ENCODE measurements at regions not wholly inside any gene's neighbourhood (a gene's known extent, or its start where the extent isn't known, plus 50 kb on each side); places are given as distances from the start of the nearest gene placed in this dataset.
"Not testable (repeated sequence)": the region's sequence is repeated elsewhere in the genome, so short reads cannot be mapped to it uniquely, and the experiment has no call there.

DNA sequence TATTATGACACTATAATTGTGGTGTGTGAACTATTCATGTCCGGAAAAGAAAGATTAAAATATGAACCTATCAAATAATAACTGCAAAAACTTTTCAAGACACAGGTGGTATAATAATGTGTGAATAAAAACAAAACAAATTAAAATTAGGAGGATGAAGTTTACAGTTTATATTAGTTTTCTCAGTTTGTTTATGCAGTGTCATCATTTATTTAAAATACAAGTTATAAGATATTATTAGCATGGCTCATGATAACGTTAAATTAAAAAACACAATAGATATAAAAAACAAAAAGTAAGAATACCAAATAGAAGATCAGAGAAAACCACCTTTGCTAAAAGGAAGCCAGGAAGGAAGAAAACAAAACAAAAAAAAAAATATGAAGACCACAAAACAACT is 963.8 kb upstream of the ALCAM start:
- in situ Hi-C loops (cut with HindIII; ENCODE audit: low sequenced_read_pairs) = no loop called here

DNA sequence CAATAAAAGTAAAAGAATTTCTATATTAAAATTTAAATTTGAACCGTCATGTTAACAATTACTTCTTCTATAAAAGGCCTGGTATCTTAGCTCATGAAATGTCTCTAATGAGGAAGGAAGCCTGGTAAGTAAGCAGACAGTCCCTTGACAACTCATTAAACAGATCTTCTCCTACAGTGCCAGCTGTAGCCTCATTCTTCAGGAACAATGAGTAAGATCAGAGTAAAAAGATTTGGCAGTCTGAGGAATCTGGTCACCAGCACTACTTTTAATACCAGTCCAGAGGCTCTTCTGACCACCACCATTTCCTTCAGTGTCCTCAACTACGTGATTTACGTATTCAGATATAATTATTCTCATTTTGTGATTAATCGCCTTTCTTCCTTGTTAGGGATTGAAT is 955.0 kb upstream of the ALCAM start:
- in situ Hi-C loops (cut with HindIII; ENCODE audit: low sequenced_read_pairs) = no loop called here

GRCh38 chr3:104412608-104413580 is 953.8 kb upstream of the ALCAM start:
- in situ Hi-C loops (cut with HindIII; ENCODE audit: low sequenced_read_pairs) = no loop called here

DNA sequence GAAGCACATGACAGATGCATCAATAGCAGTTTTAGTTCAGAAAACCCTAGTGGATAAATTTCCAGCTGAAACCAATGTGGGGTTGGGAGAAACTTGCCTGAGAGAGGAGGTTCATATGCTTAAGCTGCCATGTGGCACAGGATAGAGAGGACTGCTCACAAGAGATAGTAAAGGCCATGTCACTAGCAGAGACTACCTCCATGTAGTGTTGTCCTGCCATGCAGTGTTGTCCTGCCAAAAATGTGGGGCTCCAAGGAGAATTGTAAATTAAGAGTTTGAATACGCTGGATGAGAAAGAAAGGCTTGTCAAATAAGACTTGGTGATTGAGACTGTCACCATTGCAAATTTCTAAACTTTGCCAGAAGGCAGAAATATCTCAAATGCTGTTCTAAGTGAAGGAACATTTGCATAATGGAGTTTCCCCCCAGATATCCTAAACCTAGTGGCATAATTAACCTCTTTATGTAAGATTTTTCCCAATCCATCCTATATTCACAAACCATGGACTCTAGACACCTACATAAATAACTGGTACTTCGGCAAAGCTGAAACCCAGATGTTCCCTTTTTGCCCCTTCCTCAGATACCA is 938.3 kb upstream of the ALCAM start:
- in situ Hi-C loops (cut with HindIII; ENCODE audit: low sequenced_read_pairs) = no loop called here

- in situ Hi-C loops (cut with HindIII; ENCODE audit: low sequenced_read_pairs) = no loop called here
Observed at GRCh38 chr3:104429727-104430126, 937.0 kb upstream of the ALCAM start.

DNA sequence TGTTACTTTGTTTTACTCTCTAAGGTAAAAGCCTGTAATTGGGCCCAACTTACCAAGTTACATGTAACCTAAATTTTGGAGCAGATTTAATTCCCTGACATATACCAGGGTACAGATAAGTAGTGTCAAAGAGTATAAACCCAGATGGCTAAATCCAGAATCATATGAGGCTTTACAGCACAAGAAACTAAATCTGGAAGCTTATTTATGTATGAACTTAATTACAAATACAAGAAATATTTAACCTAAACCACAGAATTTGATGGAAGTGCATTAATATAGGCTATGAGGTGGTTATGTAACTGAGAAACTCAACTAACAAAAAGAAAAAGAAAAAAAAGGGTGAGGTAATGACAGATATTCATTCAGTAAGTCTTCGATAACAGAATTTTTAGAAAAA is 930.2 kb upstream of the ALCAM start:
- in situ Hi-C loops (cut with HindIII; ENCODE audit: low sequenced_read_pairs) = no loop called here

DNA sequence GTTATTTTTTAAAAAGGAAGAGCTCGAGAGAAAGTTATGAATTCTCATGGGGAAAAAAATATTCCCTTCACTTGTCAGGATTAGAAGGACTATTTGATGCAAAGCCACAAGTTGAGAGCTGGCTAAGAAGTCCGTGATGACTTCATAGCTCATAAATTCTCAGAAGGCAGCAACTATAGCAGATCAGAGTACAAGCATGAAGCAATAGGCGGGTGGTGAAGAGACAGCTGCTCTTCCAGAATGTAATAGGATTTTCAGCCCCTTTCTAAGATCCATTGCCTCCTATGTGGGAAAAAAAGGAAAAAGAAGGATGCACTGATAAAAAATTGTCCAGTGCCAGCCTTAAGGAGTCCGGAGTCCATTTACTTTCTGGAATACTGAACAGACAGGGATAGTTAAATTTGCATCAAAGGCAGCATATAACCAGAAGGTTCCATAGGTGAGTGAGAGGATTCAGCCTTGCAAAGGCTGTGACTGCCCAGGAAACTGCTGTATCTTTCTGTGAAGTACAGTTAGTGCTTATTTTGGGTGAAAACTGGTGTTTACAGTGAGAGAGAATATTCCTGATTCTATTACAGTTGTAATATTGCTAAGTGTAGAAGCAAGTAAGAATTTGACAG is 929.5 kb upstream of the ALCAM start:
- in situ Hi-C loops (cut with HindIII; ENCODE audit: low sequenced_read_pairs) = no loop called here

- in situ Hi-C loops (cut with HindIII; ENCODE audit: low sequenced_read_pairs) = no loop called here
Observed at GRCh38 chr3:104437891-104438290, 928.8 kb upstream of the ALCAM start.

- in situ Hi-C loops (cut with HindIII; ENCODE audit: low sequenced_read_pairs) = no loop called here
Observed at GRCh38 chr3:104438706-104439105, 928.0 kb upstream of the ALCAM start.

- in situ Hi-C loops (cut with HindIII; ENCODE audit: low sequenced_read_pairs) = not testable (repeated sequence)
Observed at GRCh38 chr3:104445252-104445919, 921.3 kb upstream of the ALCAM start.

- in situ Hi-C loops (cut with HindIII; ENCODE audit: low sequenced_read_pairs) = no loop called here
Observed at GRCh38 chr3:104447681-104448080, 919.0 kb upstream of the ALCAM start.

- in situ Hi-C loops (cut with HindIII; ENCODE audit: low sequenced_read_pairs) = no loop called here
Observed at GRCh38 chr3:104452697-104453096, 914.0 kb upstream of the ALCAM start.

DNA sequence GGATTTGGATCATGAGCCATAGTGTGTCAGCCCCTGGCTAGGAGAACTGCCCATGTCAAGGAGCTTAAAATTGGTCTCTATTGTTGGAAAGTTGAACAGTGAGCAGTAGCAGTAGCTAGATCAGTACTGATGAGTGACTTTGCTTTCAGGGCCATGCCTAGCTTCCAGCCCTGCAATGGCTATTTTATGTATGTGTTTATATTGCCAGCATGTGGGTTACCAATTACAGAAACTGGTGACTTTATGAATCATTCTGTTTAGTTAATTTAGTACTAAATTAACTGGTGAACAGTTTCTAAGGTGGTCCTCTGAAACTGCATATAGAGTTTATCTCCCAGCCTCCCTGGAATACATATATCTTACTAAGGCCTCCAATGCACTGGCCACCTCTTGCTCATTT is 908.1 kb upstream of the ALCAM start:
- in situ Hi-C loops (cut with HindIII; ENCODE audit: low sequenced_read_pairs) = no loop called here

DNA sequence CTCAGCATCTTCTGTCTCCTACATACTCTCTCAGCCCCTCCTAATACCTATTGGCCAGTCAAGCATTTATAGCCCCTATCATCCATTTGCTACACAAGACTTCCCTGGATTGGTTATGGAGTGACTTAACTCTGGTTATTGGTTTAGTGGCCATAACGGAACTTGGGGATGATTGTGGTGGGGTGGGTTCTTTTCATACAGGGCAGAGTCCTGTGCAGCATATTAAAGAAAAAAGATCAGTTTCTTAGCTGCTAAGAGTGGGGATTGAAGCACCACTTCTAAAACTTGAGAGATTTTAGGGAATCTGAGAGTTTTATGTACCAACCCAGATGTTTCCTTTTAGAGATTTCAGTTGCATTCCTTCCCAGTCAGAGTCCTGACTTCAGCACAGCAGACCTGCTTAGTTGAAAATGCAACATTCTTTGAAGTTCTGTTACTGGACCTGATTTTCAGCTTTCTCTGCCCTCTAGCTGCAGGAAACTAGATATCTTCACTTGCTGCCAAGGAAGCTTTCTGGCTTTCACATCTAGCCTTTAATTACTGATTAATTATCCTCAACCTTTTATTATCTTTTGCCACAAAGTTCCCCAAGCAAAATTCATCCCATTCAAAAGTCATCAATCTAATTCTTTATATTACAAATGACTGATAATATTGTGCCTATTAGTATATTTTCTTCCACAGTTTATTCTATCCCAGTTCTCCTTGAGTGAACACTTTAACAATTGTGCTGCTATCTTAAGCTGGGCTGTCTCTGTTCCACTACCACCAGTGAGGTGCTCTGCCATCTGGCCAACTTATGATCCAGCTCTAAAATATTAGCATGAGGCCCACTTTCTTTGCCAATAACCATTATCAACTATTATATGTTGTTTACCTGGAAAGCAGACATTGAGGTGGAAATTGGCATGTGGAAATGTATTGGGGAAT is 906.0 kb upstream of the ALCAM start:
- in situ Hi-C loops (cut with HindIII; ENCODE audit: low sequenced_read_pairs) = no loop called here

- in situ Hi-C loops (cut with HindIII; ENCODE audit: low sequenced_read_pairs) = no loop called here
Observed at GRCh38 chr3:104461431-104461830, 905.3 kb upstream of the ALCAM start.

GRCh38 chr3:104472221-104472620 is 894.5 kb upstream of the ALCAM start:
- in situ Hi-C loops (cut with HindIII; ENCODE audit: low sequenced_read_pairs) = no loop called here

- in situ Hi-C loops (cut with HindIII; ENCODE audit: low sequenced_read_pairs) = no loop called here
Observed at GRCh38 chr3:104474011-104474410, 892.7 kb upstream of the ALCAM start.

- in situ Hi-C loops (cut with HindIII; ENCODE audit: low sequenced_read_pairs) = no loop called here
Observed at GRCh38 chr3:104503022-104503421, 863.7 kb upstream of the ALCAM start.

- in situ Hi-C loops (cut with HindIII; ENCODE audit: low sequenced_read_pairs) = no loop called here
Observed at GRCh38 chr3:104510131-104510849, 856.4 kb upstream of the ALCAM start.

- in situ Hi-C loops (cut with HindIII; ENCODE audit: low sequenced_read_pairs) = no loop called here
Observed at GRCh38 chr3:104514371-104514770, 852.3 kb upstream of the ALCAM start.

All from endothelial cell of hepatic sinusoid (primary cell).